ENCODE measurements at regions not wholly inside any gene's neighbourhood (a gene's known extent, or its start where the extent isn't known, plus 50 kb on each side); places are given as distances from the start of the nearest gene placed in this dataset.

DNA sequence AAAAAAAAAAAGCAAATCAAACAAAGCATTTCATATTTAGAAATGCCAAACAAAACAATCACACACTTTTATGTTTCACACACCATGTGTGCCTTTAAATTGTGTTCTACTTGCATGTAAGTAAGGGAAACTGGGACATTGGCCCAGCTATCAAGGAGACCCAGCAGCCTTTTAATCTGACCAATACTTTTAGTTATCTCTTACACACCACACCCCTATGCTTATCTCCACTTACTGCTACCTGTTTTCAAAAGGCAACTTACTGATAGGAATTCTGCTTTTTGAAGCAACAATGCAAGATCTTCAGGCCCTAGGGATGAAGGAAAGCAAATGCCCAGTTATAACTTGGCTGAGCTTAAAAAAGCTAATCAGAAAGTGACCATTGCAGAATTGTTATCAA is 1244.8 kb upstream of the SORCS1 start:
- DNase-seq (ENCODE audit: low read depth, low spot score): no peak
- Histone ChIP-seq H3K9me3 (ENCODE audit: control insufficient read depth, insufficient read depth, low read length) (peaks cover 2% of the 10 kb centered on the region; the same call in 1 of the 2 replicates), H3K4me3 (ENCODE audit: low read depth, low read length) (no peak overlapping the region), H3K27ac (ENCODE audit: low read depth, low read length) (no peak overlapping the region), H3K27me3 (ENCODE audit: control insufficient read depth, insufficient read depth, low read length) (no peaks in the 10 kb centered on the region)
- CTCF ChIA-PET: no interaction called here
- TF ChIP-seq, protein P1, sequence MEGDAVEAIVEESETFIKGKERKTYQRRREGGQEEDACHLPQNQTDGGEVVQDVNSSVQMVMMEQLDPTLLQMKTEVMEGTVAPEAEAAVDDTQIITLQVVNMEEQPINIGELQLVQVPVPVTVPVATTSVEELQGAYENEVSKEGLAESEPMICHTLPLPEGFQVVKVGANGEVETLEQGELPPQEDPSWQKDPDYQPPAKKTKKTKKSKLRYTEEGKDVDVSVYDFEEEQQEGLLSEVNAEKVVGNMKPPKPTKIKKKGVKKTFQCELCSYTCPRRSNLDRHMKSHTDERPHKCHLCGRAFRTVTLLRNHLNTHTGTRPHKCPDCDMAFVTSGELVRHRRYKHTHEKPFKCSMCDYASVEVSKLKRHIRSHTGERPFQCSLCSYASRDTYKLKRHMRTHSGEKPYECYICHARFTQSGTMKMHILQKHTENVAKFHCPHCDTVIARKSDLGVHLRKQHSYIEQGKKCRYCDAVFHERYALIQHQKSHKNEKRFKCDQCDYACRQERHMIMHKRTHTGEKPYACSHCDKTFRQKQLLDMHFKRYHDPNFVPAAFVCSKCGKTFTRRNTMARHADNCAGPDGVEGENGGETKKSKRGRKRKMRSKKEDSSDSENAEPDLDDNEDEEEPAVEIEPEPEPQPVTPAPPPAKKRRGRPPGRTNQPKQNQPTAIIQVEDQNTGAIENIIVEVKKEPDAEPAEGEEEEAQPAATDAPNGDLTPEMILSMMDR (IDR thresholded peaks at IDR 0.05; ENCODE audit: low read depth, low read length): no peak
- POLR2A ChIA-PET: no interaction called here

DNA sequence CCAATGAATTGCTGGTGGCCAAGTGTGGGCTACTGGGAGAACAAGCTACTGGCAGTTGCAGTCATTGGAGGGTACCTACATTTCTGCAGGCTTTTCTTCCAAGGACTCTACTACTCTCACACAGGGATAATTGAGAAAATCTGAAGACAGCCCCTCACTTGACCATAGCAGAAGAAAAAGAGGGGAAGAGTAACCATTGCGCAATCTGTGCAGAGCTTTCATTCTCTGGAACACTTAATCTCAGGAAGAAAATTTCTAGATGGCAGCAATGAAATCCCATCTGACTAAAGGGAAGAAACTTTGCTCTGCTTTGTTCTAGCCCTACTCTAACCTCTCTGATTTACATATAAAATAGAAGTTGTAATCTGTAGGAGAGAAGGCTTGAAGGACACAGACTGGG is 1239.6 kb upstream of the SORCS1 start:
- Histone ChIP-seq H3K4me3 (ENCODE audit: low read depth, low read length) (no peak overlapping the region), H3K9me3 (ENCODE audit: control insufficient read depth, insufficient read depth, low read length) (peaks cover 6% of the 10 kb centered on the region), H3K27ac (ENCODE audit: low read depth, low read length) (no peak overlapping the region), H3K27me3 (ENCODE audit: control insufficient read depth, insufficient read depth, low read length) (no peaks in the 10 kb centered on the region)
- ChIA-PET CTCF (no interaction called here), POLR2A (no interaction called here)
- no peak for DNase-seq (ENCODE audit: low read depth, low spot score)
- TF ChIP-seq, protein P1 (IDR thresholded peaks at IDR 0.05; ENCODE audit: low read depth, low read length): no peak

- TF ChIP-seq, protein P1 (IDR thresholded peaks at IDR 0.05; ENCODE audit: low read depth, low read length): no peak
- CTCF ChIA-PET: no interaction called here
Measured at GRCh38 chr10:108399465-108399864, 1235.0 kb upstream of the SORCS1 start.

GRCh38 chr10:108393089-108393488 is 1228.6 kb upstream of the SORCS1 start:
- no peaks in the 10 kb centered on the region for H3K27me3 ChIP-seq (ENCODE audit: control insufficient read depth, insufficient read depth, low read length)
- no peak overlapping the region for H3K27ac ChIP-seq (ENCODE audit: low read depth, low read length)
- H3K9me3 ChIP-seq (ENCODE audit: control insufficient read depth, insufficient read depth, low read length): no peaks in the 10 kb centered on the region
- ChIA-PET POLR2A (no interaction called here), CTCF (no interaction called here)
- DNase-seq (ENCODE audit: low read depth, low spot score): no peak
- no peak overlapping the region for H3K4me3 ChIP-seq (ENCODE audit: low read depth, low read length)
- TF ChIP-seq, protein P1 (IDR thresholded peaks at IDR 0.05; ENCODE audit: low read depth, low read length): no peak

More at GRCh38 chr10:108399465-108399864, 1235.0 kb upstream of the SORCS1 start:
- Histone ChIP-seq H3K4me3 (ENCODE audit: low read depth, low read length) (no peak overlapping the region), H3K27ac (ENCODE audit: low read depth, low read length) (no peak overlapping the region), H3K27me3 (ENCODE audit: control insufficient read depth, insufficient read depth, low read length) (no peaks in the 10 kb centered on the region), H3K9me3 (ENCODE audit: control insufficient read depth, insufficient read depth, low read length) (peaks cover 3% of the 10 kb centered on the region; the same call in 1 of the 2 replicates)
- no peak for DNase-seq (ENCODE audit: low read depth, low spot score)
- POLR2A ChIA-PET: no interaction called here

DNA sequence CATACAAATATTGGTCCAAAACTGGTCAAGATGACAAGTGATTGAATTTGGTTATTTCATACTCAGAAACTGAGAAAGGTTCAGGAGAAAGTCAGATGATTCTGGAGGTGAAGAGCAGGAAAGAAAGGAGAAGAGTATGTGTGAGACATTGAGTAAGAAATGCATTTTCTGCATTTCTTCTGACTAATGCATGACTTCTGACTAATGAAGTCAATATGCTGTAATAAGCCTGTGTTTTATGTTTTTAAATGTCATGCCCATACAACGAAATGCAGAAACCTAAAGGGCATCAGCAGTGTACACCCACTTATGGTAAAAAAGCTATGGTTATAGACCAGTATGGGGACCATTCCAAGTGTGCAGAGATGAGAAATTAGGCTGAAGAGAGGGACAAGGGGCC is 1227.8 kb upstream of the SORCS1 start:
- ChIA-PET CTCF (no interaction called here), POLR2A (no interaction called here)
- H3K4me3 ChIP-seq (ENCODE audit: low read depth, low read length): no peak overlapping the region
- TF ChIP-seq, protein P1 (IDR thresholded peaks at IDR 0.05; ENCODE audit: low read depth, low read length): no peak
- H3K27ac ChIP-seq (ENCODE audit: low read depth, low read length): no peak overlapping the region
- no peak for DNase-seq (ENCODE audit: low read depth, low spot score)
- no peaks in the 10 kb centered on the region for H3K27me3 ChIP-seq (ENCODE audit: control insufficient read depth, insufficient read depth, low read length)
- no peaks in the 10 kb centered on the region for H3K9me3 ChIP-seq (ENCODE audit: control insufficient read depth, insufficient read depth, low read length)
